H1 (cell line): ENCODE measurements at regions not wholly inside any gene's neighbourhood (a gene's known extent, or its start where the extent isn't known, plus 50 kb on each side); places are given as distances from the start of the nearest gene placed in this dataset.

Experiments used
- CTCF ChIA-PET: fragments of 300-600 bp; sonication (Branson Sonifier 250); formaldehyde crosslinking; loops from one replicate; lab custom pipeline; 2021; ENCODE audit not compliant: partially characterized antibody; lab: Charles Lee
- POLR2A ChIA-PET: fragments of 300-600 bp; sonication (Branson Sonifier 250); formaldehyde crosslinking; loops from one replicate; lab custom pipeline; 2021; ENCODE audit warnings: inconsistent platforms; ENCODE audit not compliant: partially characterized antibody; lab: Charles Lee
- DNase-seq, 2 experiments: peaks; one replicate each; pipeline versions ENCODE4 v3.0.0 to v3.0.0-alpha.2; 2010 to 2022; ENCODE audit warnings: low spot score in 2 of 2, low read depth in 1 of 2, mixed read lengths in 1 of 2
- FAIRE-seq: peaks from 2 replicates; lab custom pipeline; 2011; peaks lifted over from hg19 to GRCh38; lab: Jason Lieb, UNC
- H2AFZ ChIP-seq: 2 replicates; pipeline ENCODE4 v1.8.1; 2012; ENCODE audit warnings: low read length, inconsistent platforms
- H2AK5ac ChIP-seq: 2 replicates; pipeline ENCODE4 v1.6.1; 2013; ENCODE audit warnings: low read depth, low read length
- H2BK120ac ChIP-seq: replicated peaks from 2 replicates; pipeline ENCODE3; 2013; ENCODE audit warnings: low read depth, low read length, inconsistent platforms
- H2BK12ac ChIP-seq: 2 replicates; pipeline ENCODE4 v1.6.1; 2013; ENCODE audit warnings: low read depth, low read length
- H2BK15ac ChIP-seq: 2 replicates; pipeline ENCODE4 v1.6.1; 2013; ENCODE audit warnings: low read length
- H2BK20ac ChIP-seq: 2 replicates; pipeline ENCODE4 v1.6.1; 2013; ENCODE audit warnings: low read length
- H2BK5ac ChIP-seq: 2 replicates; pipeline ENCODE4 v1.6.1; 2013; ENCODE audit warnings: low read depth, low read length
- H3K14ac ChIP-seq: 2 replicates; pipeline ENCODE4 v1.6.1; 2013; ENCODE audit warnings: inconsistent platforms; ENCODE audit not compliant: insufficient read length
- H3K18ac ChIP-seq: 2 replicates; pipeline ENCODE4 v1.6.1; 2013; ENCODE audit warnings: low read length; ENCODE audit errors: extremely low read depth
- H3K23ac ChIP-seq: 2 replicates; pipeline ENCODE4 v1.6.1; 2013; ENCODE audit warnings: inconsistent platforms; ENCODE audit not compliant: insufficient read length
- H3K23me2 ChIP-seq: 2 replicates; pipeline ENCODE4 v1.6.1; 2013; ENCODE audit warnings: low read depth, low read length
- H3K27ac ChIP-seq: 2 replicates; pipeline ENCODE4 v1.6.1; 2011; ENCODE audit warnings: low read depth, low read length, inconsistent platforms
- H3K27me3 ChIP-seq, 4 experiments: replicated peaks in 1 of 4; 1 replicate in 1 of 4; 2 replicates in 3 of 4; pipeline versions ENCODE4 v1.6.1 to v1.8.1; 2011 to 2013; ENCODE audit warnings: low read length in 3 of 4, mild to moderate bottlenecking in 3 of 4, inconsistent platforms in 2 of 4, mixed read lengths in 2 of 4, moderate library complexity in 1 of 4; ENCODE audit not compliant: control insufficient read depth in 3 of 4, insufficient read depth in 3 of 4; ENCODE audit errors: extremely low read depth in 1 of 4
- H3K36me3 ChIP-seq, 4 experiments: 2 replicates each; pipeline versions ENCODE4 v1.6.1 to v1.8.1; 2011 to 2013; ENCODE audit warnings: mild to moderate bottlenecking in 4 of 4, low read length in 3 of 4, moderate library complexity in 2 of 4, control low read depth in 1 of 4, inconsistent platforms in 1 of 4; ENCODE audit not compliant: insufficient read depth in 4 of 4, control insufficient read depth in 2 of 4
- H3K4ac ChIP-seq: replicated peaks from 2 replicates; pipeline ENCODE3; 2013; ENCODE audit warnings: low read length, low read depth, mixed read lengths, inconsistent platforms; ENCODE audit not compliant: insufficient read length
- H3K4me1 ChIP-seq, 4 experiments: replicated peaks in 1 of 4; 1 replicate in 1 of 4; 2 replicates in 3 of 4; pipeline versions ENCODE4 v1.6.1 to v1.8.1; 2011 to 2013; ENCODE audit warnings: low read length in 3 of 4, inconsistent platforms in 2 of 4, mixed read lengths in 1 of 4; ENCODE audit not compliant: insufficient read depth in 4 of 4, control insufficient read depth in 3 of 4
- H3K4me2 ChIP-seq, 2 experiments: 2 replicates each; pipeline versions ENCODE4 v1.6.1 to v1.8.1; 2011 to 2013; ENCODE audit warnings: low read depth in 2 of 2, low read length in 2 of 2, control low read depth in 1 of 2, inconsistent platforms in 1 of 2, mild to moderate bottlenecking in 1 of 2; ENCODE audit not compliant: insufficient read depth in 1 of 2
- H3K4me3 ChIP-seq, 4 experiments: fragments of 200-600, 300-600 bp in 1 of 4; sonication (generic), shearing (Covaris generic), sonication (Bioruptor Twin) in 1 of 4; 2 replicates each; pipeline versions ENCODE4 v1.5.1 to v1.8.1; 2011 to 2016; ENCODE audit warnings: low read length in 4 of 4, low read depth in 3 of 4, control low read depth in 2 of 4, inconsistent platforms in 2 of 4, mild to moderate bottlenecking in 2 of 4, mixed read lengths in 1 of 4, moderate library complexity in 1 of 4; ENCODE audit not compliant: insufficient read depth in 2 of 4; ENCODE audit errors: extremely low read depth in 1 of 4
- H3K56ac ChIP-seq: replicated peaks from 2 replicates; pipeline ENCODE3; 2013; ENCODE audit warnings: low read depth, mild to moderate bottlenecking, mixed read lengths, low read length, inconsistent platforms; ENCODE audit not compliant: insufficient read length
- H3K79me1 ChIP-seq: 2 replicates; pipeline ENCODE4 v1.6.1; 2013; ENCODE audit warnings: low read depth, low read length, control low read depth
- H3K79me2 ChIP-seq, 2 experiments: 2 replicates each; pipeline versions ENCODE4 v1.6.1 to v1.8.1; 2012 to 2013; ENCODE audit warnings: low read length in 2 of 2, mild to moderate bottlenecking in 2 of 2, inconsistent platforms in 1 of 2; ENCODE audit not compliant: insufficient read depth in 2 of 2, control insufficient read depth in 1 of 2
- H3K9ac ChIP-seq, 4 experiments: replicated peaks in 1 of 4; 1 replicate in 1 of 4; 2 replicates in 3 of 4; pipeline versions ENCODE4 v1.6.1 to v1.8.1; 2011 to 2013; ENCODE audit warnings: low read depth in 3 of 4, low read length in 3 of 4, control low read depth in 2 of 4, mild to moderate bottlenecking in 2 of 4, moderate library complexity in 2 of 4, inconsistent platforms in 1 of 4; ENCODE audit errors: extremely low read depth in 1 of 4
- H3K9me3 ChIP-seq, 2 experiments: 2 replicates each; pipeline versions ENCODE4 v1.6.1 to v1.8.1; 2012 to 2013; ENCODE audit warnings: mild to moderate bottlenecking in 2 of 2, moderate library complexity in 2 of 2, control low read depth in 1 of 2, inconsistent platforms in 1 of 2, low read depth in 1 of 2, low read length in 1 of 2, mixed read lengths in 1 of 2; ENCODE audit not compliant: insufficient read depth in 2 of 2
- H4K20me1 ChIP-seq, 2 experiments: replicated peaks in 1 of 2; 2 replicates each; pipeline versions ENCODE3 to v1.8.1; 2011 to 2013; ENCODE audit warnings: inconsistent platforms in 2 of 2, low read length in 2 of 2, mild to moderate bottlenecking in 1 of 2; ENCODE audit not compliant: insufficient read depth in 2 of 2, control insufficient read depth in 1 of 2
- H4K5ac ChIP-seq: 2 replicates; pipeline ENCODE4 v1.6.1; 2013; ENCODE audit warnings: low read length, low read depth, mixed read lengths, inconsistent platforms; ENCODE audit not compliant: insufficient read length
- H4K8ac ChIP-seq: 2 replicates; pipeline ENCODE4 v1.8.0; 2013; ENCODE audit warnings: mild to moderate bottlenecking, moderate library complexity, low read length, inconsistent platforms; ENCODE audit not compliant: insufficient read depth; ENCODE audit errors: extremely low read depth
- H4K91ac ChIP-seq: replicated peaks from 2 replicates; pipeline ENCODE3; 2013; ENCODE audit warnings: low read length, mixed read lengths, inconsistent platforms; ENCODE audit not compliant: insufficient read length
- CEBPB ChIP-seq: IDR thresholded peaks from 2 replicates; pipeline ENCODE4 v1.6.1; 2012; ENCODE audit warnings: low read depth, low read length
- CHD1 ChIP-seq: IDR thresholded peaks from 2 replicates; pipeline ENCODE4 v1.6.1; 2012; ENCODE audit warnings: low read depth, low read length, improper control_type of control experiment
- CREB1 ChIP-seq: IDR thresholded peaks from 2 replicates; pipeline ENCODE4 v1.6.1; 2012; ENCODE audit warnings: inconsistent platforms
- CTBP2 ChIP-seq: IDR thresholded peaks from 2 replicates; pipeline ENCODE4 v1.7.0; 2011; ENCODE audit warnings: borderline replicate concordance, mild to moderate bottlenecking, moderate library complexity, mixed read lengths, low read length; ENCODE audit not compliant: insufficient read depth, insufficient read length
- KDM5A ChIP-seq: fragments of 200-600 bp; IDR thresholded peaks from 2 replicates; pipeline ENCODE4 v1.7.1; 2012; ENCODE audit warnings: mild to moderate bottlenecking, low read length, inconsistent platforms, mixed read lengths
- POLR2A ChIP-seq, 2 experiments: IDR thresholded peaks; 1 replicate in 1 of 2; 2 replicates in 1 of 2; pipeline ENCODE4 v1.6.1; 2011; ENCODE audit warnings: low read depth in 2 of 2, low read length in 2 of 2, mild to moderate bottlenecking in 2 of 2; ENCODE audit errors: control extremely low read depth in 1 of 2
- POLR2AphosphoS5 ChIP-seq: IDR thresholded peaks from 2 replicates; pipeline ENCODE4 v1.6.1; 2011; ENCODE audit warnings: low read depth, low read length
- POU5F1 ChIP-seq: IDR thresholded peaks from 2 replicates; pipeline ENCODE4 v1.6.1; 2011; ENCODE audit warnings: low read depth, mild to moderate bottlenecking, low read length, moderate library complexity
- RAD21 ChIP-seq, 2 experiments: IDR thresholded peaks in 1 of 2; conservative IDR thresholded peaks in 1 of 2; 2 replicates each; pipeline ENCODE4 v1.6.1; 2011; ENCODE audit warnings: low read depth in 2 of 2, low read length in 2 of 2, improper control_type of control experiment in 1 of 2, inconsistent platforms in 1 of 2, mild to moderate bottlenecking in 1 of 2, moderate library complexity in 1 of 2
- SP1 ChIP-seq: IDR thresholded peaks from 2 replicates; pipeline ENCODE4 v1.6.1; 2011; ENCODE audit warnings: low read depth, low read length
- SUZ12 ChIP-seq: fragments of 200-600 bp; sonication (generic); IDR thresholded peaks from 2 replicates; pipeline ENCODE4 v1.6.1; 2012; ENCODE audit warnings: mild to moderate bottlenecking, inconsistent platforms, low read length, moderate library complexity, mixed read lengths
- YY1 ChIP-seq: IDR thresholded peaks from 2 replicates; pipeline ENCODE4 v1.6.1; 2011; ENCODE audit warnings: low read depth, mild to moderate bottlenecking, low read length
- ZNF274 ChIP-seq: IDR thresholded peaks from 2 replicates; pipeline ENCODE4 v1.7.0; 2012; ENCODE audit warnings: low read length, borderline replicate concordance; ENCODE audit errors: extremely low read depth
- WGBS, 2 experiments: shearing (Covaris generic) in 1 of 2; methylation state at CpG; one replicate each; pipeline versions ENCODE4 v1.1.6 to v1.1.7; 2013 to 2015; ENCODE audit warnings: low lambda C conversion rate in 2 of 2, mixed read lengths in 2 of 2, inconsistent platforms in 1 of 2, low coverage in 1 of 2, missing lambda C conversion rate in 1 of 2; ENCODE audit not compliant: insufficient replicate concordance in 2 of 2, insufficient coverage in 1 of 2, insufficient read length in 1 of 2; ENCODE audit errors: extremely low coverage in 1 of 2, missing lambda C conversion rate in 1 of 2; 5-methylcytosine and 5-hydroxymethylcytosine counted together
- TF ChIP-seq, protein P1 (sequence below), 3 experiments: IDR thresholded peaks; 1 replicate in 2 of 3; 2 replicates in 1 of 3; pipeline versions ENCODE4 v1.5.1 to v1.6.1; 2011; ENCODE audit warnings: low read length in 3 of 3, mild to moderate bottlenecking in 3 of 3, inconsistent platforms in 2 of 3, low read depth in 1 of 3, moderate library complexity in 1 of 3; ENCODE audit not compliant: insufficient read depth in 1 of 3; ENCODE audit errors: control extremely low read depth in 1 of 3

DNA sequence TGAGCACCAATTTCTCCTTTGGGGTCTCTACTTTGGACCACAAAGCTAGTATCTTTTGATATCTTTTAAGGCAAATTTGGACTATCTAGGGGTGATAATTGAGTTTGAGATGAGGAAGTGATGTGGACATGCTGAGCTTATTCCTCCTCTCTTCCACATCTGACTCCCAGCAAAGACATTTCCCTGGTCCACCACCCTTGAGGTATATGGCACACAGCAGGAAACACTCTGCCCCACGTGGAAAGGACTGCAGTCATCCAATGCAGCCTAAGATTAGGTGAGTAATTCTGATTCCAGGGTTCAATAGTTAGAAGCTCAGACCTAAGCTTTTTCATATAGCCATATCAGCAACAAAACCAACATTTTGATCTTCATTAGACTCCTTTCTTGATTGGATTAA is 290.1 kb upstream of the CHAC2 start:
- no peak overlapping the region for H2BK12ac ChIP-seq
- H2AFZ ChIP-seq = no peak overlapping the region
- no peak overlapping the region for H3K4me2 ChIP-seq
- H2BK5ac ChIP-seq = no peak overlapping the region
- DNase-seq (no peak), FAIRE-seq (no peak)
- no peaks in the 10 kb centered on the region for H3K23me2 ChIP-seq
- H2AK5ac ChIP-seq = no peak overlapping the region
- no peak overlapping the region for H3K56ac ChIP-seq
- no peak overlapping the region for H3K18ac ChIP-seq
- H3K14ac ChIP-seq = no peak overlapping the region
- no peak overlapping the region for H4K8ac ChIP-seq
- H3K4me1 ChIP-seq = no peaks in the 10 kb centered on the region
- ChIA-PET CTCF (interaction anchor here (0.6 to 1.8 kb wide), 8 partner anchors 13 to 268 kb away, joined by 3 to 8 read pairs (median 3); no protein-coding TSS in a partner anchor), POLR2A (no interaction called here)
- H3K79me1 ChIP-seq = no peaks in the 10 kb centered on the region
- H3K9me3 ChIP-seq = no peaks in the 10 kb centered on the region
- no peak overlapping the region for H4K91ac ChIP-seq
- H3K79me2 ChIP-seq = no peaks in the 10 kb centered on the region
- no peak overlapping the region for H2BK120ac ChIP-seq
- no peak overlapping the region for H3K9ac ChIP-seq
- no peak overlapping the region for H3K23ac ChIP-seq
- H3K4ac ChIP-seq = no peak overlapping the region
- no peak overlapping the region for H4K5ac ChIP-seq
- H3K27ac ChIP-seq = no peak overlapping the region
- no peaks in the 10 kb centered on the region for H4K20me1 ChIP-seq
- 47% methylated on average over 1 of the region's 1 CpG; no CpG with 5 or more reads in 1 of the 2 experiments for WGBS, 2 experiments
- no peaks in the 10 kb centered on the region for H3K36me3 ChIP-seq
- no peak overlapping the region for H2BK20ac ChIP-seq
- H3K4me3 ChIP-seq = no peak overlapping the region
- H2BK15ac ChIP-seq = no peak overlapping the region
- H3K27me3 ChIP-seq = no peaks in the 10 kb centered on the region
- TF ChIP-seq POLR2A (IDR thresholded peaks at IDR 0.05; ENCODE audit: control extremely low read depth in 1 of 2, low read depth in 2 of 2, low read length in 2 of 2) (no peak), RAD21 (IDR thresholded peaks at IDR 0.05 in 1 of 2, conservative IDR thresholded peaks at IDR 0.05 in 1 of 2; ENCODE audit: low read depth in 2 of 2, low read length in 2 of 2) (no peak), YY1 (no peak), CREB1 (no peak), KDM5A (no peak), CTBP2 (no peak), POLR2AphosphoS5 (no peak), ZNF274 (no peak), SP1 (no peak), CEBPB (no peak), SUZ12 (no peak), CHD1 (no peak), POU5F1 (no peak)
- TF ChIP-seq, protein P1, sequence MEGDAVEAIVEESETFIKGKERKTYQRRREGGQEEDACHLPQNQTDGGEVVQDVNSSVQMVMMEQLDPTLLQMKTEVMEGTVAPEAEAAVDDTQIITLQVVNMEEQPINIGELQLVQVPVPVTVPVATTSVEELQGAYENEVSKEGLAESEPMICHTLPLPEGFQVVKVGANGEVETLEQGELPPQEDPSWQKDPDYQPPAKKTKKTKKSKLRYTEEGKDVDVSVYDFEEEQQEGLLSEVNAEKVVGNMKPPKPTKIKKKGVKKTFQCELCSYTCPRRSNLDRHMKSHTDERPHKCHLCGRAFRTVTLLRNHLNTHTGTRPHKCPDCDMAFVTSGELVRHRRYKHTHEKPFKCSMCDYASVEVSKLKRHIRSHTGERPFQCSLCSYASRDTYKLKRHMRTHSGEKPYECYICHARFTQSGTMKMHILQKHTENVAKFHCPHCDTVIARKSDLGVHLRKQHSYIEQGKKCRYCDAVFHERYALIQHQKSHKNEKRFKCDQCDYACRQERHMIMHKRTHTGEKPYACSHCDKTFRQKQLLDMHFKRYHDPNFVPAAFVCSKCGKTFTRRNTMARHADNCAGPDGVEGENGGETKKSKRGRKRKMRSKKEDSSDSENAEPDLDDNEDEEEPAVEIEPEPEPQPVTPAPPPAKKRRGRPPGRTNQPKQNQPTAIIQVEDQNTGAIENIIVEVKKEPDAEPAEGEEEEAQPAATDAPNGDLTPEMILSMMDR (IDR thresholded peaks at IDR 0.05; ENCODE audit: control extremely low read depth in 1 of 3, insufficient read depth in 1 of 3, low read depth in 1 of 3, low read length in 3 of 3) = no peak
